GM23338 (cell line): ENCODE measurements at regions not wholly inside any gene's neighbourhood (a gene's known extent, or its start where the extent isn't known, plus 50 kb on each side); places are given as distances from the start of the nearest gene placed in this dataset.

Source experiments
- ATAC-seq: fragments of 200-7000 bp; cut with Tn5 transposase; 3 replicates; pipeline ENCODE4 v1.9.1; 2020
- DNase-seq: peaks from one replicate; pipeline ENCODE4 v3.0.0-alpha.2; 2015; ENCODE audit warnings: low spot score
- H2AFZ ChIP-seq: fragments of 200-600 bp; sonication (generic); 2 replicates; pipeline ENCODE4 v1.8.0; 2016; ENCODE audit warnings: antibody characterized with exemption, mild to moderate bottlenecking, moderate library complexity
- H3F3A ChIP-seq: fragments of 200-600 bp; sonication (generic); replicated peaks from 2 replicates; pipeline ENCODE4 v1.8.0; 2017; ENCODE audit warnings: antibody characterized with exemption, mixed run types, low read depth
- H3K27ac ChIP-seq: fragments of 200-600 bp; sonication (generic); 2 replicates; pipeline ENCODE4 v1.6.1; 2016; ENCODE audit warnings: low read depth
- H3K27me3 ChIP-seq: fragments of 200-600 bp; sonication (generic); 2 replicates; pipeline ENCODE4 v1.8.0; 2016; ENCODE audit warnings: mild to moderate bottlenecking, mixed run types, moderate library complexity; ENCODE audit not compliant: insufficient read depth
- H3K36me3 ChIP-seq: fragments of 200-600 bp; sonication (generic); 2 replicates; pipeline ENCODE4 v1.8.0; 2016; ENCODE audit warnings: mild to moderate bottlenecking; ENCODE audit not compliant: insufficient read depth
- H3K4me1 ChIP-seq: fragments of 200-600 bp; sonication (generic); 2 replicates; pipeline ENCODE4 v1.8.0; 2016; ENCODE audit warnings: mild to moderate bottlenecking, moderate library complexity; ENCODE audit not compliant: insufficient read depth
- H3K4me2 ChIP-seq: fragments of 200-600 bp; sonication (generic); 2 replicates; pipeline ENCODE4 v1.7.1; 2017; ENCODE audit warnings: mixed run types
- H3K4me3 ChIP-seq: fragments of 200-600 bp; sonication (generic); 2 replicates; pipeline ENCODE4 v1.6.1; 2016; ENCODE audit warnings: mixed run types
- H3K79me2 ChIP-seq: fragments of 200-600 bp; sonication (generic); replicated peaks from 2 replicates; pipeline ENCODE4 v1.8.0; 2017; ENCODE audit warnings: mild to moderate bottlenecking; ENCODE audit not compliant: insufficient read depth
- H3K9me2 ChIP-seq: fragments of 200-600 bp; sonication (generic); 2 replicates; pipeline ENCODE4 v1.8.0; 2017; ENCODE audit not compliant: insufficient read depth
- H4K20me1 ChIP-seq: fragments of 200-600 bp; sonication (generic); replicated peaks from 2 replicates; pipeline ENCODE4 v1.8.0; 2017; ENCODE audit warnings: mild to moderate bottlenecking; ENCODE audit not compliant: insufficient read depth
- H3K27ac Mint-ChIP-seq: 2 replicates; pipeline ENCODE4 v1.8.0; 2020; ENCODE audit warnings: inconsistent platforms, mild to moderate bottlenecking, moderate library complexity, mixed read lengths
- H3K27me3 Mint-ChIP-seq: 3 replicates; pipeline ENCODE4 v1.8.0; 2022; ENCODE audit warnings: low read depth, mild to moderate bottlenecking, moderate library complexity, mixed read lengths, inconsistent platforms; ENCODE audit not compliant: insufficient read depth, poor library complexity
- H3K36me3 Mint-ChIP-seq: 3 replicates; pipeline ENCODE4 v1.8.0; 2021; ENCODE audit warnings: low read depth, mild to moderate bottlenecking, inconsistent platforms, moderate library complexity, mixed read lengths
- H3K4me1 Mint-ChIP-seq: 3 replicates; pipeline ENCODE4 v1.8.0; 2020; ENCODE audit warnings: mild to moderate bottlenecking, inconsistent platforms, mixed read lengths
- H3K4me3 Mint-ChIP-seq: 3 replicates; pipeline ENCODE4 v1.8.0; 2021; ENCODE audit warnings: moderate library complexity, mild to moderate bottlenecking, inconsistent platforms, mixed read lengths
- H3K9me3 Mint-ChIP-seq: 3 replicates; pipeline ENCODE4 v1.8.0; 2020; ENCODE audit warnings: moderate library complexity, mild to moderate bottlenecking, inconsistent platforms, mixed read lengths
- EZH2 ChIP-seq: fragments of 200-600 bp; sonication (generic); IDR thresholded peaks from one replicate; pipeline ENCODE4 v1.8.0; 2017; ENCODE audit warnings: antibody characterized with exemption, mild to moderate bottlenecking, low read depth; ENCODE audit not compliant: unreplicated experiment
- REST ChIP-seq: IDR thresholded peaks from one replicate; pipeline ENCODE4 v1.6.1; 2018; ENCODE audit warnings: antibody characterized with exemption; ENCODE audit not compliant: unreplicated experiment
- TF ChIP-seq, protein P1 (sequence below), 2 experiments: fragments of 200-600 bp in 1 of 2; sonication (generic) in 1 of 2; conservative IDR thresholded peaks; 2 replicates each; pipeline versions ENCODE4 v1.5.1 to v1.6.1; 2016 to 2017; ENCODE audit warnings: antibody characterized with exemption in 2 of 2, low read depth in 2 of 2, mild to moderate bottlenecking in 2 of 2, moderate library complexity in 1 of 2
- TF ChIP-seq, protein P2 (sequence below): fragments of 250-450 bp; sonication (Bioruptor Pico); IDR thresholded peaks from 2 replicates; pipeline ENCODE4 v1.5.0; 2020; ENCODE audit warnings: mild to moderate bottlenecking, moderate library complexity

DNA sequence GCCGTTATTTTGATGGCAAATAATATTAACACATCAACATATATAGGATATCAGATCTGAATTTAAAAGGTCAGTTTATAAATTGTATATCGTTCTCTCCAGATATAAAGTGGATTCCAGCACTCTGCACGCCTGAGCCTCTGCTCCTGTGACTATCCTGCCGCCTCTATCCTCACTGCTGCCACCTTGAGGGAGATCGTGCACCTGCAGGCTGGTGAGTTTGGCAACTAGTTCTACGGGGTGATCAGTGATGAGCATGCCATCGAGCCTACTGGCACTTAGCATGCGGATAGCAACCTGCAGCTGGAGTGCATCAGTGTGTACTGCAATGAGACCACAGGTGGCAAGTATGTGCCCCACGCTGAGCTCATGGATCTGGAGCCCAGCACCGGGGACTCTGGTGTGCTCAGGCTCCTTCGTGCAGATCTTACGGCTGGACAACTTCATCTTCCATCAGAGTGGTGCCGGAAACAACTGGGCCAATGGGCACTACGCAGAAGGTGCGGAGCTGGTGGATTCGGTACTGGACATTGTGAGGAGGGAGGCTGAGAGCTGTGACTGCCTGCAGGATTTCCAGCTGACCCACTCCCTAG is 84.9 kb downstream of the FBXO5 start:
- Histone ChIP-seq H2AFZ (no peak overlapping the region), H3K27ac (no peak overlapping the region), H4K20me1 (no peaks in the 10 kb centered on the region), H3K4me3 (no peak overlapping the region), H3K36me3 (no peaks in the 10 kb centered on the region), H3K4me2 (no peak overlapping the region), H3K9me2 (0 out of 2 replicates have a peak, but pooled peaks cover 3% of the 10 kb centered on the region), H3F3A (no peaks in the 10 kb centered on the region), H3K4me1 (peaks cover 15% of the 10 kb centered on the region), H3K79me2 (no peaks in the 10 kb centered on the region), H3K27me3 (no peaks in the 10 kb centered on the region)
- Mint-ChIP-seq H3K36me3 (no peaks in the 10 kb centered on the region), H3K27me3 (no peaks in the 10 kb centered on the region), H3K27ac (no peak overlapping the region), H3K4me1 (peaks cover 13% of the 10 kb centered on the region), H3K4me3 (no peak overlapping the region), H3K9me3 (no peaks in the 10 kb centered on the region)
- TF ChIP-seq, protein P1, sequence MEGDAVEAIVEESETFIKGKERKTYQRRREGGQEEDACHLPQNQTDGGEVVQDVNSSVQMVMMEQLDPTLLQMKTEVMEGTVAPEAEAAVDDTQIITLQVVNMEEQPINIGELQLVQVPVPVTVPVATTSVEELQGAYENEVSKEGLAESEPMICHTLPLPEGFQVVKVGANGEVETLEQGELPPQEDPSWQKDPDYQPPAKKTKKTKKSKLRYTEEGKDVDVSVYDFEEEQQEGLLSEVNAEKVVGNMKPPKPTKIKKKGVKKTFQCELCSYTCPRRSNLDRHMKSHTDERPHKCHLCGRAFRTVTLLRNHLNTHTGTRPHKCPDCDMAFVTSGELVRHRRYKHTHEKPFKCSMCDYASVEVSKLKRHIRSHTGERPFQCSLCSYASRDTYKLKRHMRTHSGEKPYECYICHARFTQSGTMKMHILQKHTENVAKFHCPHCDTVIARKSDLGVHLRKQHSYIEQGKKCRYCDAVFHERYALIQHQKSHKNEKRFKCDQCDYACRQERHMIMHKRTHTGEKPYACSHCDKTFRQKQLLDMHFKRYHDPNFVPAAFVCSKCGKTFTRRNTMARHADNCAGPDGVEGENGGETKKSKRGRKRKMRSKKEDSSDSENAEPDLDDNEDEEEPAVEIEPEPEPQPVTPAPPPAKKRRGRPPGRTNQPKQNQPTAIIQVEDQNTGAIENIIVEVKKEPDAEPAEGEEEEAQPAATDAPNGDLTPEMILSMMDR (conservative IDR thresholded peaks at IDR 0.05; ENCODE audit: low read depth in 2 of 2): peak; percentile 81 to 93
- no peak for TF ChIP-seq REST
- no peak for TF ChIP-seq EZH2
- DNase-seq: peak; percentile 86
- ATAC-seq: peak; percentile 99

- ATAC-seq: peak; percentile 95
- Histone ChIP-seq H3K9me2 (no peaks in the 10 kb centered on the region), H4K20me1 (no peaks in the 10 kb centered on the region), H3K36me3 (no peaks in the 10 kb centered on the region), H3K27ac (no peak overlapping the region), H2AFZ (no peak overlapping the region), H3K4me1 (peaks cover 28% of the 10 kb centered on the region), H3F3A (no peaks in the 10 kb centered on the region), H3K4me2 (no peak overlapping the region), H3K27me3 (no peaks in the 10 kb centered on the region), H3K79me2 (no peaks in the 10 kb centered on the region), H3K4me3 (no peak overlapping the region)
- DNase-seq: peak; percentile 35
- no peak overlapping the region for H3K27ac Mint-ChIP-seq
- H3K9me3 Mint-ChIP-seq: no peaks in the 10 kb centered on the region
- H3K27me3 Mint-ChIP-seq: peaks cover 2% of the 10 kb centered on the region
- H3K4me1 Mint-ChIP-seq: peaks cover 37% of the 10 kb centered on the region
- no peak for TF ChIP-seq EZH2
- TF ChIP-seq, protein P2, sequence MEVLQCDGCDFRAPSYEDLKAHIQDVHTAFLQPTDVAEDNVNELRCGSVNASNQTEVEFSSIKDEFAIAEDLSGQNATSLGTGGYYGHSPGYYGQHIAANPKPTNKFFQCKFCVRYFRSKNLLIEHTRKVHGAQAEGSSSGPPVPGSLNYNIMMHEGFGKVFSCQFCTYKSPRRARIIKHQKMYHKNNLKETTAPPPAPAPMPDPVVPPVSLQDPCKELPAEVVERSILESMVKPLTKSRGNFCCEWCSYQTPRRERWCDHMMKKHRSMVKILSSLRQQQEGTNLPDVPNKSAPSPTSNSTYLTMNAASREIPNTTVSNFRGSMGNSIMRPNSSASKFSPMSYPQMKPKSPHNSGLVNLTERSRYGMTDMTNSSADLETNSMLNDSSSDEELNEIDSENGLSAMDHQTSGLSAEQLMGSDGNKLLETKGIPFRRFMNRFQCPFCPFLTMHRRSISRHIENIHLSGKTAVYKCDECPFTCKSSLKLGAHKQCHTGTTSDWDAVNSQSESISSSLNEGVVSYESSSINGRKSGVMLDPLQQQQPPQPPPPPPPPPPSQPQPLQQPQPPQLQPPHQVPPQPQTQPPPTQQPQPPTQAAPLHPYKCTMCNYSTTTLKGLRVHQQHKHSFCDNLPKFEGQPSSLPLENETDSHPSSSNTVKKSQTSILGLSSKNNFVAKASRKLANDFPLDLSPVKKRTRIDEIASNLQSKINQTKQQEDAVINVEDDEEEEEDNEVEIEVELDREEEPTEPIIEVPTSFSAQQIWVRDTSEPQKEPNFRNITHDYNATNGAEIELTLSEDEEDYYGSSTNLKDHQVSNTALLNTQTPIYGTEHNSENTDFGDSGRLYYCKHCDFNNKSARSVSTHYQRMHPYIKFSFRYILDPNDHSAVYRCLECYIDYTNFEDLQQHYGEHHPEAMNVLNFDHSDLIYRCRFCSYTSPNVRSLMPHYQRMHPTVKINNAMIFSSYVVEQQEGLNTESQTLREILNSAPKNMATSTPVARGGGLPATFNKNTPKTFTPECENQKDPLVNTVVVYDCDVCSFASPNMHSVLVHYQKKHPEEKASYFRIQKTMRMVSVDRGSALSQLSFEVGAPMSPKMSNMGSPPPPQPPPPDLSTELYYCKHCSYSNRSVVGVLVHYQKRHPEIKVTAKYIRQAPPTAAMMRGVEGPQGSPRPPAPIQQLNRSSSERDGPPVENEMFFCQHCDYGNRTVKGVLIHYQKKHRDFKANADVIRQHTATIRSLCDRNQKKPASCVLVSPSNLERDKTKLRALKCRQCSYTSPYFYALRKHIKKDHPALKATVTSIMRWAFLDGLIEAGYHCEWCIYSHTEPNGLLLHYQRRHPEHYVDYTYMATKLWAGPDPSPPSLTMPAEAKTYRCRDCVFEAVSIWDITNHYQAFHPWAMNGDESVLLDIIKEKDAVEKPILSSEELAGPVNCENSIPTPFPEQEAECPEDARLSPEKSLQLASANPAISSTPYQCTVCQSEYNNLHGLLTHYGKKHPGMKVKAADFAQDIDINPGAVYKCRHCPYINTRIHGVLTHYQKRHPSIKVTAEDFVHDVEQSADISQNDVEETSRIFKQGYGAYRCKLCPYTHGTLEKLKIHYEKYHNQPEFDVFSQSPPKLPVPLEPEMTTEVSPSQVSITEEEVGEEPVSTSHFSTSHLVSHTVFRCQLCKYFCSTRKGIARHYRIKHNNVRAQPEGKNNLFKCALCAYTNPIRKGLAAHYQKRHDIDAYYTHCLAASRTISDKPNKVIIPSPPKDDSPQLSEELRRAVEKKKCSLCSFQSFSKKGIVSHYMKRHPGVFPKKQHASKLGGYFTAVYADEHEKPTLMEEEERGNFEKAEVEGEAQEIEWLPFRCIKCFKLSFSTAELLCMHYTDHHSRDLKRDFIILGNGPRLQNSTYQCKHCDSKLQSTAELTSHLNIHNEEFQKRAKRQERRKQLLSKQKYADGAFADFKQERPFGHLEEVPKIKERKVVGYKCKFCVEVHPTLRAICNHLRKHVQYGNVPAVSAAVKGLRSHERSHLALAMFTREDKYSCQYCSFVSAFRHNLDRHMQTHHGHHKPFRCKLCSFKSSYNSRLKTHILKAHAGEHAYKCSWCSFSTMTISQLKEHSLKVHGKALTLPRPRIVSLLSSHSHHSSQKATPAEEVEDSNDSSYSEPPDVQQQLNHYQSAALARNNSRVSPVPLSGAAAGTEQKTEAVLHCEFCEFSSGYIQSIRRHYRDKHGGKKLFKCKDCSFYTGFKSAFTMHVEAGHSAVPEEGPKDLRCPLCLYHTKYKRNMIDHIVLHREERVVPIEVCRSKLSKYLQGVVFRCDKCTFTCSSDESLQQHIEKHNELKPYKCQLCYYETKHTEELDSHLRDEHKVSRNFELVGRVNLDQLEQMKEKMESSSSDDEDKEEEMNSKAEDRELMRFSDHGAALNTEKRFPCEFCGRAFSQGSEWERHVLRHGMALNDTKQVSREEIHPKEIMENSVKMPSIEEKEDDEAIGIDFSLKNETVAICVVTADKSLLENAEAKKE: peak; percentile 80
- no peaks in the 10 kb centered on the region for H3K36me3 Mint-ChIP-seq
- no peak overlapping the region for H3K4me3 Mint-ChIP-seq
These were observed 78.2 kb downstream of the FBXO5 start for GRCh38 chr6:152904678-152905077.
